ENCODE measurements at regions not wholly inside any gene's neighbourhood (a gene's known extent, or its start where the extent isn't known, plus 50 kb on each side); places are given as distances from the start of the nearest gene placed in this dataset.

DNA sequence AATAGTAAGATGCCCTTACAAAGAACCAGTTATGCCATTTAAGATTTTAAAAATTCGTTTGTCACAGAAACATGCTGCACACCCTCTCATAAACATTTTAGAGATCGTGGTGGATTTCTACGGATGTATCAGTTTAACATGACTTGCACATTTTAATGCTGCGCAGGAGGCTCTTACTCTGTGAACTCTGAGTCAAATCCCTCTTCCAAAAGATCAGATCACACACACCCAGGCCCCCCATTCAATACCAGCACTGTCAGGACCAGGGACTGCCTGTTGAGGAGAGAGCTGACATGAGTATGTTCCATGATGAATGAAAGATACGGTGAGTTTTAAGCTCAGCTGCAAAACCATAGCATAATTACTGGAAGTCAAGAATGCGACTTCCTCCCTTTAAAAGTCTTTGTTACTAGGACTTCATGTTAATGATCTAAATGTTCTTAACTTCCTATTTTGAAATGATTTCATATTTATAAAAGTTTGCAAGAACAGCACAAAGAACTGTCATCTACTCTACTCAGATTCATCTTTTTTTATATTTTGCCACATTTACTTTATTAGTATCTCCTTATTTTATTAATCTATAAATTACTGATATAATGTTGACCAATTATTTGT is 500.2 kb downstream of the GLRX3 start:
- no peak for DNase-seq

DNA sequence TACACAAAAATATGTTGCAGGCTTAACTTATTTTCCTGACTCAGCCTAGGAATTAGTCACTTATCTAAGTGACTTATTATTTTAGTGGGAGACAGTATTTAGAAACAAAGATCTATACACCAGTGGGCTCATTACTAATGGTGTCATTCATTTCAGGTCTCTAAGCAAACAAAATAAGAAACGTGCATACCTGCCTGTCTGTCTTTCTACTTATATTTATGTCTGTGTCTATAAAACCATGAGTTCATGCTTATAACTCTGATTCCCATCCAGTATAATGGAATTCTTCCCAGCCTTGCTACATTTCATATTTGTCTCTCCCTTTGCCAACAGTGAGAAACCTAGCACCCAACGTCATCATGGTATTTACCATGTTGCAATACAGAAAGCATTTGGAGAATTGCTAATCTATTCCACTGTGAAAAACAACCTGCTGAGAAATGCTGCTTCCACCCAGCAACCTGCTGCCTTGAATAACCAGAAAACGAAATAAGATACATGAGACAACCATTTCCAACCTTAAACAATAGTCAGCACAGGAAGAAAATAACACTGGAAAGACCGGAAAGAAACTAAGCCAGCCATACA is 501.0 kb downstream of the GLRX3 start:
- no peak for DNase-seq

DNA sequence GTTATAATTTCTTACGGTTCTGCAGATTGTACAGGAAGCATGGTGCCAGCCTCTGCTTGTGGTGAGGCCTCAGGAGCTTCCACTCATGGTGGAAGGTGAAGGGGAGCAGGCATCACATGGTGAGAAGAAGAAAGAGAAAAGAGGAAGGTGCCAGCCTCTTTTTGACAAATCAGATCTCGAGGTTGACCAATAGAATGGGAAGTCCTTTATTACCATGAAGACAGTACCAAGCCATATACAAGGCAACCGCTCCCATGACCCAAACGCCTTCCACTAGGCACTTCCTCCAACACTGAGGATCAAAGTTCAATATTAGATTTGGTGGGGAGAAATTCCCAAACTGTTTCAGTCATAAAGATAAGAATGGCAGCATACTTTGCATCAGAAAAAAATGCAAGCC is 502.8 kb downstream of the GLRX3 start:
- DNase-seq = no peak

DNA sequence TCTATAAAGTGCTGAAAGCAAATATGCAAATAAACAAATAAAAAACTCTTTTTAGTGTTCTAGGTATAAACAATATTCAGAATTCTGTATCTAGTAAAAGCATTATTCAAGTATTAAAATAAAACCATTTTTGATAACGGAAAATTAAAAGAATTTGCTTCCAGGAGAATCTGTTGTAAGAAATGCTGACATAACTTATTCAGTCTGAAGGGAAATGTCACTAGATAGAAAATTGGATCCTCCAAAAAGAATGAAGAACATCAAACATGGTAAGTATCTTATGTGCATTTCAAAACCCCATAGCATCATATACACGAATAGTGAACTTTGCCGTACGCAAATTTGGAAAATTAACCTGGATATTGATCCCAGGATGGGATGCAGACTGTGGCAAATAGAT is 506.7 kb downstream of the GLRX3 start:
- no peak for DNase-seq

DNA sequence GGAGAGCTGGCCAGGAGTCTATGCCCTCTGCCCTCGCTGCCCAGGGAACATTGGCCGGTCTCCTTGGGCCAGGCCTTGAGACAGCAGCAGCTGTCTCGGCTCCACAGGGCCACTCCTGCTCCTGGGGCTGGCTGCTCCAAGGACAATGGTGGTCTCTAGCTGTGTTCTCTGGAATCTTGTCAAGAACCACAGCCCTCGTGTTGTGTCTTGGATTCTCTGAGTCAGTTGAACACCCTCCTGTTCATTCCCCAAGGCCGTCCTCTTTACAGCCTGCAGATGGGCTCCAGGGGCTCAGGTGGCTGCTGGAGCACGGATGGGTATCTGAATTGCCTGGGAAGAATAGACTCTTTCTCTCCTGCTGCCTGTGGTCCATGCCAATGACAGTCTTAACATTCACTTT is 511.1 kb downstream of the GLRX3 start:
- DNase-seq = no peak

DNA sequence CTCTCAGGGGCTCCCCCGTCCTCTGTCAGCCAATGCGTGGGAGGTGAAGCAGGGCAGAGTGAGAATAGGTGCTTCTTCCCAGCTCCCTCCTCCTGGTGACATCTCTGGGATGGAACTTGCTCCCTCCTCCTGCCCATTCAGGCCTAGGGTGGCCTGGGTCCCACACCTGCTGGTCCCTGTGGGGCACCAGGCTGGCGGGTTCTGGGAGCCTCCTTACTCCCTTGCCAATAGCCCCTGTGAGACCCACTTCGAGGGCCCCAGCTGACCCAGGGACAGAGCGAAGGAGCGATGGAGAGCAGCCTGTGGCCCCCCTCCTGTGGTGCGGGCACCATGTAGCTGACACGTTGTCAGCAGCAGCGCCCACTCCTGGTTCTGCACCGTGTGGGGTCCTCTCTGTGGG is 512.6 kb downstream of the GLRX3 start:
- no peak for DNase-seq

DNA sequence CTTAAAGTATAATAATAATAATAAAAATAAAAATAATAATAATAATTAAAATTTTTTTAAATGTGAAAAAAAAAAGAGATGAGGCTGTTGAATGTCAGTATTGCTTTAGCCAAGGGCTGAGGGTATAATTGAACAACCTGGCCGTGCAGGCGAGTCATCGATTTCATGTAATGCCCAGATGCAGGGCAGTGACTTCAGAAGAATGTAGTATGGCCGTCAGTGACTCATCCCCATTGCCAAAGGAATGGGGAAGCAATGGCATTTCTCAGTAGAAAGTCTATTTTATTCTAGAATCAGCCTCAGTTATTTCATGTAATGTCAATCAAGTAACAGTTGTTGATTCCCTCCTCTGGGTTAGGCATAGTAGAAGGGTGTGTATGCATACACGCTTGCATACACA is 516.4 kb downstream of the GLRX3 start:
- DNase-seq = no peak

DNA sequence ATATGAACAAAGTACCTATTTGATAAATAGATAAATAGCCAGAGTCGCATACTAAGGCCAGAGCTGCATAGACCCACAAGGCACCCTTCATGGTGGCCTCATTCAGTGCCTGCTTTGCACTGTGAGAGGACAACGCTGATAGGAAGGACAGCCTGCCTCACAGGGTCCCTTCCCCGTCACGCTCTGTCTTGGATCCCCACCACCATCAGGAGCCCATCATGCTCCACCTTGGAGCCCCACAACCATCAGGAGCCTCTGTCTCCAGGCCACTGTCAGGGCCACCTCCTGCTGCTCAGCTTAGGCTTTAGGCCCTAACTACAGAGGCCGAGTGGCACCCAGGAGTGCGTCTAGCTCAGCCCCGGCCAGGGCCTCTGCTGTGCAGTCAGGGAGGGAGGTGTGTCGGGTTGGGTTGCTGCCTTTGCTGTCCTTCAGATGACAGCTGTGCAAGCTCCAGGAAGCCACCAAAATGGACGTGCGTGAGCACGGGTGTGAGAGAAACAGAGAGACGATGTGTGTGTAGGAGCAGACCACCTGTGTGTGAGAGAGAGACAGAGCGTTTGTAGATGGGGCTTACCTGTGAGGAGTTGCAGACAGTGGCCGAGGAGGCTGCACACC is 516.9 kb downstream of the GLRX3 start:
- DNase-seq = no peak

DNA sequence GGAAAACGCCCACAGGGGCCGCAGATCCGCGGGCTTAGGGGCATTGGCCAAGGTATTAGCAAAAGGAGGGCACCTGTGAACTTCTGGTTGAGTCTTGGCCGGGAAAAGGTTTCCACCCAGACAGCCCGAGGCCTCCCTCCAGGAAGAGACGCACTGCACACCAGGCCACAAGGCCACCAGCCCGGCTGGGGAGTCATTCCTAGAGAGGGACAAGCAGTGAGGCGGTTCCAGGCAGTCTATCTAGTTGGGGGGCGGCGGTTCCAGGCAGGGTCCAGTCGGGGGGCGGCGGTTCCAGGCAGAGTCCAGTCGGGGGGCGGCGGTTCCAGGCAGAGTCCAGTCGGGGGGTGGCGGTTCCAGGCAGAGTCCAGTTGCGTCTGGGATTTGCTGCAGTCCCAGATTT is 518.5 kb downstream of the GLRX3 start:
- DNase-seq = no peak

DNA sequence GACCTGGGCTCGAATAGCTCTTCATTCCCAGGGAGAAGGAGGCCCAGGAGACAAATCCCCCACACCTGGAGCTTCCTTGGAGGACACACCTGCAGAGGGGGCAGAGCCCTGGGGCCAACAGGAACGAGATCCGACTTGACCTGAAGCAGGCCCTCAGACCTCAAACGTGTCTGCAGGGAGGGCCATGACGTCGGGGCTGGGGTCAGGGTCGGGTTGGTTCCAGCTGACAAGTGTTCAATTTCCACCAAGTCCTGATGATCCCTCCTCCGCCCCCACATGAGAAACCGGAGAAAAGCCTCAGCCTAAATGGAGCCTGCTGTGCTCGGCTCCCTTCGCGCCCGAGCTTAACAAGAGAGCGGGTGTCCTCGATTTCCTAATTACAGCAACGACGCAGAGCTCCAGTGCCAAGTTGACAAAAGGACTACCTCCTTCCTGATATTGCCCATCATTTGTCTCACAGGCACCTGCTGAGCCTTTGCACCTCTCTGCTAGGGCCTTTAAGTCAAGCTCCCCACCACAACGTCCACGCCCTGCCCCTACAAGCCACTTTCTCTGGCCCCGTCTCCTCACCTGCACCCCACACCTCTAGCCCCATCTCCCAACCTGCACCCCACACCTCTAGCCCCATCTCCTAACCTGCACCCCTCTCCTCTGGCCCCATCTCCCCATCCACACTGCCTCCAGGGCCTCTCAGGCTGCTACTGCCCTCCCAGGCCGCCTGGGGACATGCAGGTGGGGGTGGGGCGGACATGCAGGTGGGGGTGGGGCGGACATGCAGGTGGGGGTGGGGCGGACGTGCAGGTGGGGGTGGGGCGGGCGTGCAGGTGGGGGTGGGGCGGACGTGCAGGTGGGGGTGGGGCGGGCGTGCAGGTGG is 519.4 kb downstream of the GLRX3 start:
- no peak for DNase-seq

DNA sequence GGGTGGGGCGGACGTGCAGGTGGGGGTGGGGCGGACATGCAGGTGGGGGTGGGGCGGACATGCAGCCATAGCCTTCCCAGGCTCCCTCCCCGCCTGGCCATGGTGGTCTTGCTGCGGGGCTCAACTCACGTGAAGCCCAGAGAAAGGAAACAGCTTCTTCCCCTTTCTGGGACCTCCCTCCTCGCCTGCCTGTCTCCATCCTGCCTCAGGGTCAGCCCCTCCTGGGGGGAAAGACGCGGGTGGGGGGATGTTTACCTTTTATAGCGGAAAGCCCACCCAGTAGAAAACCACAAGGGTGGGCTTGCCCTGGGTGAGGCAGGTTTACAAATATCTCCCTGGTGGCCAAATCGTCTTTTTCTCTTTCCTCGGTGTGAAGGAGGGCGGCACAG is 520.0 kb downstream of the GLRX3 start:
- no peak for DNase-seq

DNA sequence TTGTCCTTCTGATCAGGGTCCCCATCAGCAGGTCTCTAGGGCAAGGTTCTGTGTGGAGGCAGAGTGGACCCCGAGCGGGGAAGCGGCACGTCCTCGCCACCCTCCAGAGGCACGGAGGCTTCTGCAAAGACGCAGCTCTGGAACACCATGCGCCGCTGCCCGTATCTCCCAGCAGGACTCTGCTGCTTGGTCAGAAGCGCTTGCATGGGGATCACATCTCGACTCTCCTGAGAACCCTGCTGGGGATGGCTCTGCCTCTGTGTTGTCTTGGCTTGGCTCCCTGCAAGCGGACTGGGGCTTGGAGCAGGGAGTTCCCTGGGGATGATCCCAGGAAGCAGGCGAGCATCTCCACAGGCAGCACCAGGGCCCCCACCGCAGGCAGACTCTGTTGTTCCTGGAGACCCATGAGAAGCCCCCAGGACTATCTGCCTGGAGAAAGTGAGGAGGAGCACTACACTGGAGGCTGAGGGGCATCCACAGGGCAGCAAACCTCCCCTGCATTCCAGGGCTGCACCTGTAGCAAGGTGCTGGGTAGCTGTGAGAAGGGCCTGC is 520.5 kb downstream of the GLRX3 start:
- DNase-seq = no peak

DNA sequence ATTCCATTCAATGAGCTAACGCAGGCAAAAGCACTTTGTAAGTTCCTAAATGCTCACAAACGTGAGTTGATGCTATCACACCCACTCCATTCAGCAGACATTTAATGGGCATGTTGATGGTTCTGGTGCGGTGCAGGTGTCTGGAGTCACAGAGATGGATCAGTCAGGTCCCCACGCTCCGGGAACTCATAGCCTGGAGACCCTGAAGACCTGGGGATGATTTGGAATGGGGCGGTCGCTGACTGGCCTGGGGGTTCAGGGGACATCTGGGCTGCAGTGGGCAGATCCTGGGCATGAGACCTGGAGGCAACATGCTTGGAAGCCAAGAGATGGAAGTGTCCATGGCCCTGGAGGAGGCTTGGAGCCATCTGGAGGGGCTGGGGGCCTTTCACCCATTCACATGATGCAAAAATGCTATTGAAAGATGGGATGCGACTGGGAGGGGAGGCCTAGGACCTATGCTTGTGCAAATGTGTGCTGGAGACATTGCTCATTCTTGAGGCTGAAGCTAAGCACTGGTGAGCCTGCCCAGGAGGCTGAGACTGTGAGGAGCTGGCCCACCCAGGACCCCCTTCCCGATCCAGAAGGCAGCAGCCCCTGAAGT is 522.6 kb downstream of the GLRX3 start:
- DNase-seq = no peak

DNA sequence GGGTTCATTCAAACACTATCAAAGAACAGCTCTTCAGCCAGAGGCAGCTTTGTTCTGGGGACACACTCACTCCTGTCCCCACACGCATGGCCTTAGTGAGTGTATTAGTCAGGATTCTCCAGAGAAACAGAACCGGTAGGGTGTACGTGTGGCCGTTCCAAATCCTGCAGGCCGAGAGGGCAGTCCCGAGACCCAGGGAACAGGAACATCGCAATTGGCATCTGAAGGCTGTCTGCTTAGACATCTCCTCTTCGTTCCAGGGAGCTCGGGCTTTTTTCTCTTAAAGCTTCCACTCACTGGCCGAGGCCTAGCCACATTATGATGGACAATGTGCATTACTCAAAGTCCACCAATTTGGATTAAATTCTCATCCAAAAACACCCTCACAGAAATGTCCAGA is 523.3 kb downstream of the GLRX3 start:
- DNase-seq = no peak

DNA sequence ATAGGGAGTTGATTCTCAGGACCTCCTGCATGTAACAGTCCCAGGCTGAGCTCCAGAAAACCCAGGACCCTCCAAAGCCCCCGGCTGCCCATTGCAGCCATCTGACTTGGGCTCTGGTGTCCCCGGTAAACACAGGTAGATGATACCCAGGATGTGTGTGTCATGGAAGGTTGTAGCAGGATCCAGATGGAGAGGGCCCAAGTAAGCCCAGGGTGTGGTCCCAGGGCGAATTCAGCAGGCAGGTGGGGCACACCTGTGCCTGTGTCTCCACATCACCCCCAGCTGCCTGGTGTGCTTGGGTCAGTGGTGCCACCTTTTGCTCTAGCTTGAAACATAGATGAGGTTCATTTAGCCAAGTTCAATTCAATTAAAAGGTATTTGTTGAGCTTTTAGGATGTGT is 524.1 kb downstream of the GLRX3 start:
- no peak for DNase-seq

DNA sequence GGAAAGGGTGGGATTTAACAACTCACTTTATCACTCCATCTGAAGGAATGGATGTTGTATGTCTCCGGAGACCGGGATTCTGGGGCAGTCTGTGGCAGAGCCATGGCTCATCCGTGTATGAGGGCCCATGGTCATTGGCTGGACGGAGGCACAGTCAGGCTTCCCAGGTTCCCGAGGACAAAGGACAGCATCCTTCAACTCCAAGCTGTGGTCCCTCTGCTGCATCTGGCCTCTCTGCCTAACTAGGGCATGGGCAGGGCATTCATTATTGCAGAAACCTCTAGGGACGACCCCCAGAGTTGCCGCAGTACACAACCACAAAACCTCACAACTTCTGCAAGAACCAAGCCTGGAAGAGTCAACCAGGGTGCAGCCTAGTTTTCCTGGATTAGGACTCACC is 525.2 kb downstream of the GLRX3 start:
- DNase-seq = no peak

DNA sequence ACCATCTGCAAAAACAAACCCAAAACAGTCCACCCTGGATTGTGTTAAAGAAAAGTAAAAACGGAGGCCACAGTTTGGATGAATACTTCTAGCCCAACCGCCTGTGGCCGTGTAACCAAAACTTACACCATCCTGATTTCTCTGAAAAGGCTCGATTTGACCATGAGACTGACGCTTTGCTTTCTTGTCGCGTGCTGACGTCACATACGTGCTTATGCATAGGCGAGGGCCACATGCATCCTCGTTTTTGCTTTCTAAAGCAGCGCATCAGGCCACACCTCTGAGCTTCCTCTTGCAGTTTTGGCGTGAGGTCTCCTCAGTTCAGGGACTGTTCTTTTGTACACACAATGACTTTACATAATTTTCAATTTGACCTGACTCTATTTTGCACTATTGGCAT is 526.6 kb downstream of the GLRX3 start:
- no peak for DNase-seq

DNA sequence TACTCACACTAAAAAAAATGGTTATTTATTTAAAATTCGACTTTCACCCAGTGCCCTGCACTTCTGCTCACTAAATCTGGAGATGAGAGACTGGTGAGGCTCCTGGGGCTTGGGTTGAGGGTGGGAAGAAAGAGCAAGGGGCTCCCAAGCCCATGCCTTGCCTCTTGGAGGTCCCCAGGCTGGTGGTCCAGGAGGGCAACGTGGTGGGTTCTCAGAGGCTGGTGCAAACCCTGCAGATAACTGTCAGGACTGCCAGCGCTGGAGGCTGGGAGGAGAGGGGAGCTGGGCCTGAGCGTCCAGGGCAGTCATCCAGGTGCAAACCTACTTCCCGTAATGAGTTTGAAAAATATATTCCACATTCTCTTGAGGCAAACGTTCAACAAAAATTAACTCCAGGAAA is 528.3 kb downstream of the GLRX3 start:
- no peak for DNase-seq

DNA sequence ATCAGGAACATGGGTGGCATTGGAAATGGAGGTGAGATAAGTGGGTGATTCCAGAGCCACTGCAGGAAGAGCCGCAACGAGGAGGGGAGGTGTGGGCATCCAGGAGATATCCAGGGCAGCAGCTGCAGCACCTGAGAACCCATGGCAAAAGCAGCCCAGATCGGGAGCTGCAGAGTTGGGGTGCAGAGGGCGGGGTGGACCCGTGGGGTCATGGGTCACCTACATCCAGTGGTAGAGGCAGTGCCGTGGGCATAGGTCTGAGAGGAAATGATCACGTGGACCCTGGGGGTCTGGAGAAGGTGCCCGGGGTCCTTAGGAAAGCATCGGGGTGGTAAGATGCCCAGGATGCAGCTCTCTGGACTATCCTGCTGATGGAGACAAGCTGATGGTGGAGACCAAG is 530.0 kb downstream of the GLRX3 start:
- DNase-seq = no peak

DNA sequence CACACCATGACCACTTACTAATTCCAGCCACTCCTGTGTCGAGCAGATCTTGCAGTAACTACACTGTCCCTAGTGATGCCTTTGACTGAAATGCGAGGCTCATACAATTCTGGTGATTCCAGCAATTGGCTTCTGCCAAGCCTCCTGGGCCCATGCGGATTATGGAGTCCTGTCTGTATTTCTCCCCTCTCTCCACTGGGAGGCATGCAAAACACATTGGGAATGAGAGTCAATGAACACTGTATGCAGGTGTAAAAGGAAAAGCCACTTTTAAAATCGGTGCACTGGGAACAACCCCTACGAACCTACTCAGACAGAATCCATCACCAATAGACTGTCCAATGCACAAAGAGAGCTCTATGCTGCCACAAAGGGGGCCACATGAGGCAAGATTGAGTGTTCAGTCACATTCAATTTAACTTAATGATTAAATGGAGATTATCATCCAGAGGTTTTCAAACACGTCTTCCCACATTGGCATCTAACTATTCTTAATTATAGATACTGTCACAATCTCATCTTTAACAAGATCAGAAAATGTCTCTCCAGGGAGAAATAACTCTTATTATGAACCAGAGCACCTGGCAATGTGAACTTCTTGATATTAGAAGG is 550.6 kb downstream of the GLRX3 start:
- peak; percentile 2 for DNase-seq

DNA sequence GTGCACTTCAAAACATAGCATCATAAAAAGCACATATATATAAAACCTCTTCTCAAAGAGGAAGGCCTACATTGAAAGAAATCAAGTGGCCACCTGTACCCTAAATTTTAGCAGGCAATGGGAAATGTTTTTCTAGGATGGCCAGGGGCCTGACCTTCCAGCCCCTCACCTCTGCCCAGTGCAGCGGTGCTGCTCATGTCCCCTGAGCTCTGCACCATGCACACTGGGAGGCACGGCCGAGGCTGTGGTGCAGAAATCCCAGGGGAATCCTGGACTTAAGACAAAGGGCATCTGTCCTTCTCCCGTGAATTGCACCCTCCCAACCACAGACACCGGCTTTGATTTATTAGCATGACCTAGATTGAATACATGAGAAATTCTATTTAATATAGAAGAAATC is 551.4 kb downstream of the GLRX3 start:
- no peak for DNase-seq

DNA sequence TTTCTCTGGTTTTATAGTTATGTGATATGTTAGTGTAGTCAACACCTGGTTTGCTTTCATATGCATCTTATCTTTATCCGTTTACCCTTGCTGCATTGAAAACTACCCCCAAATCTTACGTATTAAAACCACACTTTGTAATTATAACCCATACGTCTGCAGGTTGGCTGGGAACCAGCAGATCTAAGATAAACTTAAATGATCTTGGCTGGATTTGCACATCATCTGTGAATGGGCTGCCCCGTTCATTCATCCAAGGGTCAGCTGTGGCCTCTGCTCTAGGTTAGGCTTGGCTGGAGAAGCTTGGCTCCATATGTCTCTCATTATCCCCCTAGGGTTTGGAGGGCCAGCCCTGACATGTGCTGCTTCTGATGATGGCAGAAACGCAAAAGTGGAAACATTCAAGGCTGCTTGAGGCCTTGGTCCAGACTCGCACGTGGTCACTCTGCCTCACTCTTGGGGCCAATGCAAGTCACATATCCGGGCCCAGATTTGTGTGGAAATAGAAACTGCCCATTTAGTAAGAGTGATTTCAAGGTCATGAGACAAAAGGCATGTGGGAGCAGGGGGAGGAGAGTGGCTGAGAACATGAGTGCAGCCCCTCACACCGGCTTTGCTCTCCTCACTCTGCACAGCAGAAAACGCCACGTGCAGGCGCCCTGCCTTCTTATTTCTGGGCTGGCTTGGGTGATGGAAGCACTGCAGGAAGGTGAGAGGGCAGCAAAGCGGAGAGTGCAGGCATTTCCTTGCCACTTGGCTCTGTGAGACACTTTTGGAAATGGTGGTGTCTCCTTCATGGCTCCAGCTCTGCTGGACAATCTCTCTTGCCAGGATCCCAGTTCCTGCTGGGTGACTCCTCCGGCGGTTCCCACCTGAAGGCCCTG is 553.8 kb downstream of the GLRX3 start:
- DNase-seq = no peak

All from SHP77 treated with DMSO at 0.1 percent for 48 hours (cell line).